Panc1 (cell line): ENCODE measurements at regions not wholly inside any gene's neighbourhood (a gene's known extent, or its start where the extent isn't known, plus 50 kb on each side); places are given as distances from the start of the nearest gene placed in this dataset.

Source experiments
- CTCF ChIP-seq: fragments of 450-650 bp; IDR thresholded peaks from 2 replicates; pipeline ENCODE4 v1.5.1; 2017; ENCODE audit warnings: mild to moderate bottlenecking
- POLR2AphosphoS5 ChIP-seq: IDR thresholded peaks from 2 replicates; pipeline ENCODE4 v1.6.1; 2012; ENCODE audit warnings: mild to moderate bottlenecking, low read depth, low read length, moderate library complexity

- TF ChIP-seq CTCF: no peak
- TF ChIP-seq POLR2AphosphoS5: no peak
Measured at GRCh38 chr5:160904591-160904990, 52.6 kb upstream of the ATP10B start.
